ENCODE measurements at regions not wholly inside any gene's neighbourhood (a gene's known extent, or its start where the extent isn't known, plus 50 kb on each side); places are given as distances from the start of the nearest gene placed in this dataset.

GRCh38 chr10:78744491-78745090 is 324.2 kb upstream of the ZMIZ1 start:
- in situ Hi-C loops (cut with HindIII; ENCODE audit: low sequenced_read_pairs) = no loop called here
- DNase-seq (ENCODE audit: low spot score) = no peak

- in situ Hi-C loops (cut with HindIII; ENCODE audit: low sequenced_read_pairs) = no loop called here
- DNase-seq (ENCODE audit: low spot score) = no peak
Measured at GRCh38 chr10:78745441-78745840, 323.3 kb upstream of the ZMIZ1 start.

- in situ Hi-C loops (cut with HindIII; ENCODE audit: low sequenced_read_pairs) = no loop called here
- no peak for DNase-seq (ENCODE audit: low spot score)
Measured at GRCh38 chr10:78746155-78746763, 322.5 kb upstream of the ZMIZ1 start.

GRCh38 chr10:78747401-78748234 is 321.1 kb upstream of the ZMIZ1 start:
- in situ Hi-C loops (cut with HindIII; ENCODE audit: low sequenced_read_pairs) = no loop called here
- no peak for DNase-seq (ENCODE audit: low spot score)

DNA sequence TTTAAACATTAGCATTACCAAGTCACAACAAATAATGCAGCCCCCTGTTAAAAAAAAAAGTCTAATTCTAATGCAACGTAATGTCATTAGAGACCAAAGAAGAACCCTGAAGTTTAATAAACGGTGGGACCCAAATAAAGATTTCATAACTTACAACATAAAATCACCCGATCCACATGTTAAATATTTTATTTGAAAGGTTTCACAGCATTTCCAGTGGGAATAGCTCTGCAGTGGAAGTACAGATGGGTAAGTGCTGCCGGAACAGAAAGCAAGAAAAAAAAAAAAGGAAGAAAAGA is 320.6 kb upstream of the ZMIZ1 start:
- in situ Hi-C loops (cut with HindIII; ENCODE audit: low sequenced_read_pairs) = no loop called here
- no peak for DNase-seq (ENCODE audit: low spot score)

- no peak for DNase-seq (ENCODE audit: low spot score)
- in situ Hi-C loops (cut with HindIII; ENCODE audit: low sequenced_read_pairs) = no loop called here
Measured at GRCh38 chr10:78749200-78749599, 319.6 kb upstream of the ZMIZ1 start.

DNA sequence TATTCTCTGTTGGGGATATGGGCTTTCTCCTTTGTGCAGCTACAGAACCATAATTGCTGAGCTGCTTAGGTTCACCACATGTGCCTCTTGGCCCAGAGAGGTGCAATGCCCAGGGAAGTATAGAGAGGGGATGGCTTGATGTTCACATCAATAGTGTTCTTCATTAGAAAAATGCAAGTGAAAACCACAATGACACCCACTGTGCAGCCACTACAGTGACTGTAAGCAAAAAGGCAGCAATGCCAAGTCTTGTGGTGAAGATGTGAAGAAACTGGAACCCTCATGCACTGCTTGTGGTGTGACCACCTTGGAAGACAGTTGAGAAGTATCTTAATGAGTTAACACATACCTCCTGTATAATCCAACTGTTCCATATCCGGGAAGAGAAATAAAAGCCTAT is 318.9 kb upstream of the ZMIZ1 start:
- in situ Hi-C loops (cut with HindIII; ENCODE audit: low sequenced_read_pairs) = no loop called here
- DNase-seq (ENCODE audit: low spot score) = no peak

DNA sequence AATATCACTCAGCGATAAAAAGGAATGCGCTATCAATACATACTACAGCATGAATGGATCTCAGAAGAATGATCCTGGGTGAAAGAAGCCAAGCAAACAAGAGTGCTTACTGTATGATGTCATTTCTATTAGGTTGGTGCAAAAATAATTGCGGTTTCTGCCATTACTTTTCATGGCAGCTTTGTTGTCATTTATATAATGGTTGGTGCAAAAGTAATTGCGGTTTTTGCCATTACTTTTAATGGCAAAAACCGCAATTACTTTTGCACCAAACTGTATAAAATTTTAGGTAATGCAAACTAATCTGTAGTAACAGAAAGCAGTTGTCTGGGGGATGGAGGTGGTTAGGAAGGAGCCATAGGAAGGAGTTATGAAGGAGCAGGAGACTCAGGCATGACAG is 318.3 kb upstream of the ZMIZ1 start:
- DNase-seq (ENCODE audit: low spot score) = no peak
- in situ Hi-C loops (cut with HindIII; ENCODE audit: low sequenced_read_pairs) = no loop called here

DNA sequence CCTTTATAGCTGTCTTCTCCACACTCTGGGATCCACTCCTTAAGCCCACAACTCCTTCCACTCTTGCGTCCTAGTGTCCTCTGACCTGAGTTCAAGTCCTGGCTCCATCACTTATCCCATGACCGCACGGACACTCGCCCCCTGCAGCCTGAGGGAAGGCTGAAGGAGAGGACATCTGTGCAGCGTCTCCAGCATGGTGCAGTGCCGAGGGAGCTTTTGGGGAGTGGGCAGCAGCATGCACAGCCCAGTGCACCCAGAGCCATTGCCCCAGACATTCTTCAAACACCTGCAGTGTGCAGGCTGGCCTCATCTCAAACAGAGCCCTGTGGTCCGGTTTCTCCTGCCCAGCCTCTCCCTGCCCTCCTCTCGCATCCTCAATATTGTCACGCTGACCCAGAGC is 317.1 kb upstream of the ZMIZ1 start:
- in situ Hi-C loops (cut with HindIII; ENCODE audit: low sequenced_read_pairs) = no loop called here

DNA sequence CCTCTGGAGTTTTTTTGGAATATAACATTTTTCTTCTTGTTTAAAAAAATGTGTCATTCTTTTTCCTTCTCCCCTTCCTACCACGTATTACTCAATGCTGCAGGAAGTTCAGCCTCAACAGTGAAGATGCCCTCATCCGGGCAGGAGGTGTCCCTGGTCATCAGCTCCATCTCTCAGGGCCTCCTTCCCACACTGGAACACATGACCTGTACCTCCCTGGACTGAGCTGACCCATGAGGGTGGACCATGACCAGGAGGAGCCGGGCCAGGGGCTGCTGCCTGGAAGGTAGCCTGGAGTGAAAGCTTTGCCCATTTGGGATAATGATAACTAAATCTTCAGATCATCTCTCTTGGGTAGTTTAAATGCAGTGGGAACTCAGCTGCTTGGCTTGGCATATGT is 316.5 kb upstream of the ZMIZ1 start:
- in situ Hi-C loops (cut with HindIII; ENCODE audit: low sequenced_read_pairs) = no loop called here
- no peak for DNase-seq (ENCODE audit: low spot score)

More for the DNA sequence above, 317.1 kb upstream of the ZMIZ1 start:
- DNase-seq (ENCODE audit: low spot score) = no peak

DNA sequence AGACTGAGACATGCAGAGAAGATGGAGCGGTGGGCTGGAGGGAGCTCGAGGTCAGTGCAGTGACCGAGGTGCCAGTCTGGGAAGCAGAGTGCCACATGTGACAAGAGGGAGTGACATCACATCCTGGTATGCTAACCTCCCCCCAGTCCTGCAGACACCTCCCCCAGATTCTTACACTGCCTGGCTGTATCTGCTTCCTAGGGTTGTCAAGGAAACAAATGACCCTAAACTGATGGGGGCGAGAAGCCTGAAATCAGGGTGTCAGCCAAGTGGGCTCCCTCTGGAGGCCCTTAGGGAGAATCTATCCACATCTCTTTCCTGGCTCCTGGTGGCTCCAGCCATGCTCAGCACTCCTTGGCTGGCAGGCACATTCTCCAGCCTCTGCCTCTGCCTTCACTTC is 316.1 kb upstream of the ZMIZ1 start:
- DNase-seq (ENCODE audit: low spot score) = no peak
- in situ Hi-C loops (cut with HindIII; ENCODE audit: low sequenced_read_pairs) = no loop called here

GRCh38 chr10:78754269-78755062 is 314.3 kb upstream of the ZMIZ1 start:
- DNase-seq (ENCODE audit: low spot score) = no peak
- in situ Hi-C loops (cut with HindIII; ENCODE audit: low sequenced_read_pairs) = no loop called here

GRCh38 chr10:78755063-78755701 is 313.6 kb upstream of the ZMIZ1 start:
- in situ Hi-C loops (cut with HindIII; ENCODE audit: low sequenced_read_pairs) = no loop called here
- DNase-seq (ENCODE audit: low spot score) = no peak

- no peak for DNase-seq (ENCODE audit: low spot score)
- in situ Hi-C loops (cut with HindIII; ENCODE audit: low sequenced_read_pairs) = no loop called here
Measured at GRCh38 chr10:78755877-78756455, 312.8 kb upstream of the ZMIZ1 start.

DNA sequence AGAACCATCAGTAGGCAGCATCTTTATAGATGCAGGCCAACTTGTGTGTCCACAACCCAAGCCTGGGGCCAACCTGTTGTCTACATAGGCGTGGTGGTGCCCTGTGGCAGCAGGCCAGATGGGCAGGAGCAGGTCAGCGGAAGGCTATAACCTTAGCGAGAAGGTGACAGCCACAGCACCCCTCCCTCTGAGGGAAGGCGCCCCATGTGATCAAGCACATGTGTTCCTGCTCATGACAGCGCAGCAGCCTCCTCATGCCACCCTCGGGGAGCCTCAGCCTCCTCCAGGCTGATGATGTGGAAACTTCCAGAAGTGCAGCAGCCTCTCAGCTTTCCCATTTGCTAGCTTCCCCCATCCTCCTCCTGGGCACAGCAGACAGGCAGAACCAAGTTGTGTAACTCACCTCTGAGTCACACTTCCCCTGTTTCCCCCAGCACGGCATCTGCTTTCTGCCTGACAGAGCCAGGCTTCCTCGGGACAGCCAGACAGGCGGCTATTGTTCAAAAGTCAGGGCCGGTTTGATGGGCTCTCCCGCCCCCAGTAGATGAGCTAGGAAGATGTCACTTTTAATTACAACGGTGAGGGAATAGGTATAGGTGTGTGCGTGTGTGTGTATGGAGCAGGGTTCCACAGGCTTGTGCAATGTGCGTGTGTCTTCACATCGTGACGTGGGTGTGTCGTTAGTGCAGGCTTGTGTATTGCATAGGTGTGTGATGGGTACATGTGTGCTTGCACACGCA is 312.0 kb upstream of the ZMIZ1 start:
- DNase-seq (ENCODE audit: low spot score) = peak; percentile 5
- in situ Hi-C loops (cut with HindIII; ENCODE audit: low sequenced_read_pairs) = no loop called here

- no peak for DNase-seq (ENCODE audit: low spot score)
- in situ Hi-C loops (cut with HindIII; ENCODE audit: low sequenced_read_pairs) = no loop called here
Measured at GRCh38 chr10:78757344-78757925, 311.3 kb upstream of the ZMIZ1 start.

GRCh38 chr10:78758176-78758575 is 310.6 kb upstream of the ZMIZ1 start:
- DNase-seq (ENCODE audit: low spot score) = no peak
- in situ Hi-C loops (cut with HindIII; ENCODE audit: low sequenced_read_pairs) = no loop called here

GRCh38 chr10:78759456-78760120 is 309.2 kb upstream of the ZMIZ1 start:
- in situ Hi-C loops (cut with HindIII; ENCODE audit: low sequenced_read_pairs) = no loop called here
- DNase-seq (ENCODE audit: low spot score) = no peak
